Activated CD4-positive, alpha-beta T cell treated with anti-CD3 and anti-CD28 coated beads for 36 hours (primary cell): ENCODE measurements at regions not wholly inside any gene's neighbourhood (a gene's known extent, or its start where the extent isn't known, plus 50 kb on each side); places are given as distances from the start of the nearest gene placed in this dataset.

ENCODE experiments used
- ATAC-seq: fragments of 200-7000 bp; cut with Tn5 transposase; one replicate; pipeline ENCODE4 v1.10.0; 2021; ENCODE audit warnings: mild to moderate bottlenecking, moderate library complexity
- CTCF ChIA-PET: fragments of 350-600 bp; sonication (Branson Sonifier 250); formaldehyde crosslinking; loops from one replicate; lab custom pipeline; 2021; ENCODE audit warnings: antibody characterized with exemption; lab: Charles Lee
- POLR2A ChIA-PET: fragments of 350-600 bp; sonication (Branson Sonifier 250); formaldehyde crosslinking; loops from one replicate; lab custom pipeline; 2021; ENCODE audit warnings: antibody characterized with exemption, inconsistent platforms; lab: Charles Lee
- DNase-seq: peaks from one replicate; pipeline ENCODE4 v3.0.0-alpha.2; 2020
- H3K27ac Mint-ChIP-seq: one replicate; pipeline ENCODE4 v1.8.0; 2021; ENCODE audit warnings: mixed read lengths
- H3K27me3 Mint-ChIP-seq: one replicate; pipeline ENCODE4 v1.8.0; 2021; ENCODE audit warnings: mixed read lengths
- H3K36me3 Mint-ChIP-seq: one replicate; pipeline ENCODE4 v1.8.0; 2021; ENCODE audit warnings: low read depth, mixed read lengths
- H3K4me1 Mint-ChIP-seq: one replicate; pipeline ENCODE4 v1.8.0; 2021; ENCODE audit warnings: mixed read lengths
- H3K4me3 Mint-ChIP-seq: one replicate; pipeline ENCODE4 v1.8.0; 2021; ENCODE audit warnings: mild to moderate bottlenecking, moderate library complexity, mixed read lengths
- H3K9me3 Mint-ChIP-seq: one replicate; pipeline ENCODE4 v1.8.0; 2021; ENCODE audit warnings: low read depth, mixed read lengths
- intact Hi-C, 2 experiments: fragments of 100-400 bp; cut with DNase I in 1 of 2; cut with micrococcal nuclease in 1 of 2; formaldehyde crosslinking; loops; one replicate each; pipeline versions ENCODE4 v1.14.2 to v1.15.1; 2022 to 2024; cut with DNase I, micrococcal nuclease

DNA sequence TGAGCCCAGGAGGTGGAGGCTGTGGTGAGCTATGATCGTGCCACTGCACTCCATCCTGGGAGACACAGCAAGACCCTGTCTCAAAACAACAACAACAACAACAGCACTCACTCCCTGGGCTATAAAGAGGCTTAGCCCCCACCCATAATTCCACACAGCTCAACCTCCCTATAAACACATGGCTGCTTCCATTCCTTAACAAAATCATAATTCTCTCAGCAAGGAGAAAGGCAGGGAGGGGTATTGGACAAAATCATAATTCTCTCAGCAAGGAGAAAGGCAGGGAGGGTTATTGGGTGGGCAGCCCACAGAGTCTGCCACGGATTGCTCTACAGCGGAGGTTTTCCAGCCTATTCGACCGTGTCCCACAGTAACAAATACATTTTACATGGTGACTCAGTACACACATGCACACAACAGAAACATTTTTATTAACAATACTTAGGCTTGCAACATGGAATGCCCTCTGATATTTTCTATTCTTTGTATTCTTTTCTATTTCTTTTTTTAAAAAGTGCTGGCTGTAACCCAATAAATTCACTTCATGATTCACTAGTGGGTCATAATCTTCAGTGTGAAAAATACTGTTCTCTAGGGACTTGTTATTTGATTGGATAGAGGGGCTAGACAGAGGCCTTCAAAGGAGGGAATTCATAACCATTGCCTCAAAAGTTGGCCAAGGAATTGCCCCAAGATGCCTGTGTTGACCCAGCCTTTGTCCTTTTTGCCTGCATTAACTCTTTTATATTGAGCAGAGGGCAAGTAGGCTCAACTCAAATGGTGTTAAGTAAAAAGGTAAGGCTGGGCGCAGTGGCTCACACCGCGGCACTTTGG is 50.6 kb upstream of the ZMYND8 start:
- DNase-seq = no peak
- H3K36me3 Mint-ChIP-seq = no peaks in the 10 kb centered on the region
- H3K4me3 Mint-ChIP-seq = no peak overlapping the region
- H3K27ac Mint-ChIP-seq = no peak overlapping the region
- H3K4me1 Mint-ChIP-seq = peaks cover 3% of the 10 kb centered on the region
- H3K27me3 Mint-ChIP-seq = no peaks in the 10 kb centered on the region
- intact Hi-C loops = no loop called here
- POLR2A ChIA-PET = no interaction called here
- CTCF ChIA-PET = interaction anchor here (0.5 to 2.0 kb wide), 2 partner anchors 23 to 732 kb away, joined by 3 to 6 read pairs; no protein-coding TSS in a partner anchor
- no peaks in the 10 kb centered on the region for H3K9me3 Mint-ChIP-seq
- no peak for ATAC-seq

GRCh38 chr20:47411161-47411560 is 54.7 kb upstream of the ZMYND8 start:
- H3K4me1 Mint-ChIP-seq = peaks cover 26% of the 10 kb centered on the region
- POLR2A ChIA-PET = interaction anchor here (0.6 kb wide), 1 partner anchor 12 kb away, joined by 3 read pairs; no protein-coding TSS in a partner anchor

DNA sequence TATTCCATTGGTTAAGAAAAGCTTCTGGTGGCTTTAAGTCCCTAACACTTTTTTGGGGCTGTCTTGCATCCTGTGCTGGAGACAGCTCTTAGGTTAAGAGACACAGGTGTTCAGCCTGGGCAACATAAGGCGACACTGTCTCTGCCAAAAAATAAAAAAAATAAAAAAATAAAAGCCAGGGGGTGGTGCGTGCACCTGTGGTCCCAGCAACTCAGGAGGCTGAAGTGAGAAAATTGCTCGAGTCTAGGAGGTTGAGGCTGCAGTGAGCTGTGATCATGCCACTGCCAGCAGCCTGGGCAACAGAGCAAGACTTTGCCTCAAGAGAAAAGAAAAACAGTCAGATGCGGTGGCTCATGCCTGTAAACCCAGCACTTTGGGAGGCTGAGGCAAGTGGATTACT is 55.6 kb upstream of the ZMYND8 start:
- POLR2A ChIA-PET = interaction anchor here (0.6 kb wide), 2 partner anchors 62 to 141 kb away, joined by 3 read pairs; no protein-coding TSS in a partner anchor
- intact Hi-C loops = no loop called here
- H3K4me1 Mint-ChIP-seq = peaks cover 28% of the 10 kb centered on the region

More at GRCh38 chr20:47411161-47411560, 54.7 kb upstream of the ZMYND8 start:
- ATAC-seq (no peak), DNase-seq (no peak)
- no peaks in the 10 kb centered on the region for H3K27me3 Mint-ChIP-seq
- H3K36me3 Mint-ChIP-seq = peaks cover 2% of the 10 kb centered on the region
- CTCF ChIA-PET = interaction anchor here (0.9 to 3.7 kb wide), 4 partner anchors 19 to 145 kb away, joined by 3 to 17 read pairs (median 3); no protein-coding TSS in a partner anchor
- H3K4me3 Mint-ChIP-seq = no peak overlapping the region
- no peaks in the 10 kb centered on the region for H3K9me3 Mint-ChIP-seq
- H3K27ac Mint-ChIP-seq = no peak overlapping the region
- intact Hi-C loops = no loop called here

GRCh38 chr20:47413189-47413588 is 56.7 kb upstream of the ZMYND8 start:
- DNase-seq = no peak
- H3K27ac Mint-ChIP-seq = peak overlapping the region; percentile 71
- CTCF ChIA-PET = interaction anchor here (0.5 to 3.7 kb wide), 8 partner anchors 19 to 211 kb away, joined by 3 to 17 read pairs (median 3); no protein-coding TSS in a partner anchor
- POLR2A ChIA-PET = interaction anchor here (0.6 kb wide), 1 partner anchor 47 kb away, joined by 5 read pairs; no protein-coding TSS in a partner anchor
- H3K4me3 Mint-ChIP-seq = no peak overlapping the region
- peaks cover 28% of the 10 kb centered on the region for H3K4me1 Mint-ChIP-seq
- H3K36me3 Mint-ChIP-seq = peaks cover 2% of the 10 kb centered on the region
- no peaks in the 10 kb centered on the region for H3K27me3 Mint-ChIP-seq
- intact Hi-C loops = no loop called here
- no peak for ATAC-seq
- no peaks in the 10 kb centered on the region for H3K9me3 Mint-ChIP-seq

More for the DNA sequence above, 55.6 kb upstream of the ZMYND8 start:
- Mint-ChIP-seq H3K4me3 (no peak overlapping the region), H3K27ac (no peak overlapping the region), H3K9me3 (no peaks in the 10 kb centered on the region), H3K36me3 (peaks cover 2% of the 10 kb centered on the region), H3K27me3 (no peaks in the 10 kb centered on the region)
- CTCF ChIA-PET = interaction anchor here (0.7 to 3.7 kb wide), 6 partner anchors 12 to 144 kb away, joined by 3 to 17 read pairs (median 3); no protein-coding TSS in a partner anchor
- ATAC-seq (no peak), DNase-seq (no peak)

DNA sequence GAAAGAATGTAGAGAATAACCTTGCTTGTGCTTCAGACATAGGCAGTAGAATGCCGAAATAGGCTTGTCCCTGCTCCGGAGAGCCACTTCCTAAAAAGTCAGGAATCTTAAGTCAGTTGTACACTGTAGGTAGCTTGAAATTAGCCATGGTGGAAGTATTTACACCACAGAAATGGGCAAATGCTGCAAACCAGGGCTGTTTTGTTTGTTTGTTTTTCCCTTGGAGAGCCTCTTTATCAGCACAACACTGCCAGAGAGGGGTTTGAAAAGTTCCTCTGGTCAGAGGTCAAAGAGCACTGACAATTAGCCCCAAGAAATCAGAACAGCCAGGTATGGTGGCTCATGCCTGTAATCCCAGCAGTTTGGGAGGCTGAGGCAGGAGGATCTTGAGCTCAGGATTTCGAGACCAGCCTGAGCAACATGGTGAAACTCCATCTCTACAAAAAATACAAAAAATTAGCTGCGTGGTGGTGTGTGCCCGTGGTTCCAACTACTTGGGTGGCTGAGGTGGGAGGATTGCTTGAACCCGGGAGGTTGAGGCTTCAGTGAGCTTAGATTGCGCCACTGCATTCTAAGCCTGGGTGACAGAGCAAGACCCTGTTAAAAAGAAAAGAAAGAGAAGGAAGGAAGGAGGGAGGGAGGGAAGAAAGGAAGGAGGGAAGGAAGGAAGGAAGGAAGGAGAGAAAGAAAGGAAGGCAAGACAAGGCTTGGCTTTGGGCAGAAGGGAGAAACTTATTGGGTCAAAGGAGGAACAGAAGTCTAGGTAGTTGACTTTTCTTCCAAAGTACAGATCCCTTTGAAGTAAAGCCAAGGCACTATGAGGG is 61.0 kb upstream of the ZMYND8 start:
- no peaks in the 10 kb centered on the region for H3K9me3 Mint-ChIP-seq
- peaks cover 2% of the 10 kb centered on the region for H3K36me3 Mint-ChIP-seq
- no peak overlapping the region for H3K4me3 Mint-ChIP-seq
- no peak overlapping the region for H3K27ac Mint-ChIP-seq
- peaks cover 24% of the 10 kb centered on the region for H3K4me1 Mint-ChIP-seq
- H3K27me3 Mint-ChIP-seq = no peaks in the 10 kb centered on the region
- intact Hi-C loops = loop anchor here in 1 of 2 experiments (5.0 kb wide), 1 partner anchor 40 kb away; no protein-coding TSS in a partner anchor
- ATAC-seq (no peak), DNase-seq (no peak)
- ChIA-PET CTCF (no interaction called here), POLR2A (interaction anchor here (0.6 kb wide), 2 partner anchors 28 to 40 kb away, joined by 3 to 5 read pairs; no protein-coding TSS in a partner anchor)

DNA sequence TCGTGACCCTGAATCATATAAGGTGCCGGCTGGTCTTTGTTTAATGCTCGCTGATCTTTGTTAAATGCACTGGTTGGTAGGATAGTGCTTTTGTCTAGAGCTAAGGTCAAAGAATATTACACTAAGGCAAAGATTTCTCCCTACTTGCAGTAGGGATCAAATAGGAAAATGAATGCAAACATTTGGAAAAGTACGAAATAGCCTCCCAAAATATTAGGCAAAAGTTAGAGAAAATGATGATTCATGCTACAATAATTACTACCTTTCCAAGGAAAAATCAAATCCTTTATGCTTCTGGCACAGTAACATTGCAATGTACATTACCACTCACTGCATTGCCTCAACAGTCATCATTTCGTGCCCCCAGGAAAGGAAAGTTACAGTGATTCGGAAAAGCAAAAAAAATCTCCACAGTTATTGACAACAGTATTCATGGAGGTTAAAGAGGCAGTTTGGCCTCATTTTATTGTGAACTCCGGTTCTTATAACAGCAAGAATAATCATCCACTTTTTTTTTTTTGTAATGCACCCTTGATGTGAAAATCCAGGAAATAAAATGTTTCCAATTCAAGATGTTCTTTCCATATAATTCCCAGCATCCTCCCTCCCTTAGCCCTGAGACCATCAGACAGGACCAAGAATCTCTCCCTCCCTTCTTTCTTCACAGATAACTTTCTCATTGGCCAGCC is 61.7 kb upstream of the ZMYND8 start:
- no peaks in the 10 kb centered on the region for H3K9me3 Mint-ChIP-seq
- peaks cover 16% of the 10 kb centered on the region for H3K4me1 Mint-ChIP-seq
- H3K36me3 Mint-ChIP-seq = peaks cover 2% of the 10 kb centered on the region
- no peaks in the 10 kb centered on the region for H3K27me3 Mint-ChIP-seq
- intact Hi-C loops = loop anchor here in 1 of 2 experiments (5.0 kb wide), 1 partner anchor 39 kb away; no protein-coding TSS in a partner anchor
- H3K27ac Mint-ChIP-seq = no peak overlapping the region
- DNase-seq = no peak
- ATAC-seq = no peak
- ChIA-PET CTCF (interaction anchor here (1.2 to 1.5 kb wide), 2 partner anchors 13 to 203 kb away, joined by 3 read pairs; no protein-coding TSS in a partner anchor), POLR2A (interaction anchor here (0.6 kb wide), 3 partner anchors 39 to 214 kb away, joined by 4 to 5 read pairs (median 5); no protein-coding TSS in a partner anchor)
- H3K4me3 Mint-ChIP-seq = no peak overlapping the region

- ChIA-PET CTCF (interaction anchor here (0.8 kb wide), 1 partner anchor 36 kb away, joined by 3 read pairs; no protein-coding TSS in a partner anchor), POLR2A (no interaction called here)
- H3K9me3 Mint-ChIP-seq = no peaks in the 10 kb centered on the region
- no peak overlapping the region for H3K27ac Mint-ChIP-seq
- H3K4me1 Mint-ChIP-seq = peaks cover 11% of the 10 kb centered on the region
- H3K4me3 Mint-ChIP-seq = no peak overlapping the region
- peaks cover 2% of the 10 kb centered on the region for H3K36me3 Mint-ChIP-seq
- no peaks in the 10 kb centered on the region for H3K27me3 Mint-ChIP-seq
- ATAC-seq (no peak), DNase-seq (no peak)
- intact Hi-C loops = loop anchor here in 1 of 2 experiments (5.0 kb wide), 1 partner anchor 37 kb away; no protein-coding TSS in a partner anchor
Measured at GRCh38 chr20:47419953-47420514, 63.5 kb upstream of the ZMYND8 start.

DNA sequence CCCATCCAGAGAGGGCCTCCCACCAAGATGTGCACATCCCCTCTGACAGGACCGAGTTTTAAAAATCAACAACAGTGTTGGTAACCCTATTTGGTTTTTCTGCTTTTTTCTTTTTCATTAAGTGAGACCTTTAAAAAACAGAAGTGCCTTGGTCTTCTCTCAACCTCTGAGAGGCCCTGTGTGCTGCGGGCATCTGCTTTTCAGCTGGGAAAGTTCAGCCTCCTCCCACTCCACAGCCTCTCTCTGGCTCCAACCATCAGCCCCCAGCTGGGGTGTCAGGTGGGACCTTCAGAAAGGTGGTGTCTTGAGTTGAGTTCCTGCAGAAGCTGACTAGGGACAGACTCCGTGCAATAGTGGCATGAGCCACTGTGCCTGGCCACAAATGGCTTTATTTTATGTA is 64.6 kb upstream of the ZMYND8 start:
- intact Hi-C loops = no loop called here
- Mint-ChIP-seq H3K36me3 (no peaks in the 10 kb centered on the region), H3K4me1 (peaks cover 2% of the 10 kb centered on the region), H3K27ac (no peak overlapping the region), H3K9me3 (no peaks in the 10 kb centered on the region), H3K27me3 (no peaks in the 10 kb centered on the region), H3K4me3 (no peak overlapping the region)
- CTCF ChIA-PET = no interaction called here
- POLR2A ChIA-PET = no interaction called here
- ATAC-seq (no peak), DNase-seq (no peak)

- H3K36me3 Mint-ChIP-seq = no peaks in the 10 kb centered on the region
- H3K9me3 Mint-ChIP-seq = peaks cover 5% of the 10 kb centered on the region
- ChIA-PET CTCF (interaction anchor here (1.0 kb wide), 2 partner anchors 21 to 22 kb away, joined by 3 to 4 read pairs; no protein-coding TSS in a partner anchor), POLR2A (interaction anchor here (0.6 kb wide), 1 partner anchor 12 kb away, joined by 3 read pairs; no protein-coding TSS in a partner anchor)
- DNase-seq (no peak), ATAC-seq (no peak)
- no peak overlapping the region for H3K27ac Mint-ChIP-seq
- H3K4me1 Mint-ChIP-seq = no peaks in the 10 kb centered on the region
- intact Hi-C loops = no loop called here
- H3K4me3 Mint-ChIP-seq = no peak overlapping the region
- H3K27me3 Mint-ChIP-seq = no peaks in the 10 kb centered on the region
Measured at GRCh38 chr20:47423586-47423985, 67.1 kb upstream of the ZMYND8 start.

GRCh38 chr20:47427067-47427466 is 70.6 kb upstream of the ZMYND8 start:
- no peak for DNase-seq
- H3K27me3 Mint-ChIP-seq = no peaks in the 10 kb centered on the region
- H3K9me3 Mint-ChIP-seq = peaks cover 5% of the 10 kb centered on the region
- no peaks in the 10 kb centered on the region for H3K36me3 Mint-ChIP-seq
- ATAC-seq = no peak
- no peaks in the 10 kb centered on the region for H3K4me1 Mint-ChIP-seq
- ChIA-PET POLR2A (no interaction called here), CTCF (no interaction called here)
- intact Hi-C loops = no loop called here
- no peak overlapping the region for H3K27ac Mint-ChIP-seq
- H3K4me3 Mint-ChIP-seq = no peak overlapping the region
